Suprapubic skin (tissue), 3 donors: ENCODE measurements at regions not wholly inside any gene's neighbourhood (a gene's known extent, or its start where the extent isn't known, plus 50 kb on each side); places are given as distances from the start of the nearest gene placed in this dataset.

Experiments used
- POLR2A ChIP-seq, 2 donors: fragments of 450-650 bp; IDR thresholded peaks; one replicate each; pipeline ENCODE4 v1.6.1; 2017; ENCODE audit warnings: antibody characterized with exemption in 2 of 2, mild to moderate bottlenecking in 2 of 2, moderate library complexity in 2 of 2
- TF ChIP-seq, protein P1 (sequence below), 2 donors: fragments of 200-600 bp in 1 of 2; fragments of 450-650 bp in 1 of 2; sonication (generic) in 1 of 2; IDR thresholded peaks; one replicate each; pipeline ENCODE4 v1.5.1; 2016 to 2019; ENCODE audit warnings: antibody characterized with exemption in 2 of 2, mild to moderate bottlenecking in 1 of 2, moderate library complexity in 1 of 2

DNA sequence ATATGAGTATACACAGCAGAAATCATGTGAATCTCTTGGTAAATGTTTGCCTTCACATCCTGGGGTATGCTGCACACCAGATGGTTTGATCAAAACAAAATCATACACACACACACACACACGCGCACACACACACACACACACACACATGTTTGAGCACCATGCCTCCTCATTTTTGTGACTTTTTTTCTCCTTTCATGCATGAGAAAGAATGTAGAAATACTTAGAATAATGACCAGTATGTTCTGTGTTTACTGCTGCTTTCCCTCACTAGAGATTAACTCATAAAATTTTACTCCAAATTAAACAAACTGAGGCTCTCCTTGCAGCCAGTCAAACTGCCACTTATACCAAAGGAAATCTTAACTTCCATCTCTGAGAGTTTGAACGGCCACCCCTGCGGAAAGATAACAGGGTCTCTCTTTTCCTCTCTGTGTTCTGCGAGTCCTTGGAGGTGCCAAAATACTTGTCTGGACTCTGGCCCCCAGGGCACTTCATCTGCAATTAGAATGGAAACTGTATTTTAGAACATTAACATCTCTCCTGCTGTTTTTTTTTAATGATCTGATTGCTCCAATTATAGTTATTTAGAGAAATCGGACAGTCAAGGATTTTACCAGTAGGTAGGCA, 320.8 kb upstream of the NFE2L3 start:
- TF ChIP-seq, protein P1, sequence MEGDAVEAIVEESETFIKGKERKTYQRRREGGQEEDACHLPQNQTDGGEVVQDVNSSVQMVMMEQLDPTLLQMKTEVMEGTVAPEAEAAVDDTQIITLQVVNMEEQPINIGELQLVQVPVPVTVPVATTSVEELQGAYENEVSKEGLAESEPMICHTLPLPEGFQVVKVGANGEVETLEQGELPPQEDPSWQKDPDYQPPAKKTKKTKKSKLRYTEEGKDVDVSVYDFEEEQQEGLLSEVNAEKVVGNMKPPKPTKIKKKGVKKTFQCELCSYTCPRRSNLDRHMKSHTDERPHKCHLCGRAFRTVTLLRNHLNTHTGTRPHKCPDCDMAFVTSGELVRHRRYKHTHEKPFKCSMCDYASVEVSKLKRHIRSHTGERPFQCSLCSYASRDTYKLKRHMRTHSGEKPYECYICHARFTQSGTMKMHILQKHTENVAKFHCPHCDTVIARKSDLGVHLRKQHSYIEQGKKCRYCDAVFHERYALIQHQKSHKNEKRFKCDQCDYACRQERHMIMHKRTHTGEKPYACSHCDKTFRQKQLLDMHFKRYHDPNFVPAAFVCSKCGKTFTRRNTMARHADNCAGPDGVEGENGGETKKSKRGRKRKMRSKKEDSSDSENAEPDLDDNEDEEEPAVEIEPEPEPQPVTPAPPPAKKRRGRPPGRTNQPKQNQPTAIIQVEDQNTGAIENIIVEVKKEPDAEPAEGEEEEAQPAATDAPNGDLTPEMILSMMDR (IDR thresholded peaks at IDR 0.05), result no peak
- no peak for TF ChIP-seq POLR2A (IDR thresholded peaks at IDR 0.05)
